B cell (primary cell): ENCODE measurements at regions not wholly inside any gene's neighbourhood (a gene's known extent, or its start where the extent isn't known, plus 50 kb on each side); places are given as distances from the start of the nearest gene placed in this dataset.

Source experiments
- ATAC-seq: fragments of 200-7000 bp; cut with Tn5 transposase; one replicate; pipeline ENCODE4 v1.10.0; 2021; ENCODE audit warnings: low read depth, mild to moderate bottlenecking, moderate number of reproducible peaks, moderate library complexity
- CTCF ChIA-PET: fragments of 350-600 bp; sonication (Branson Sonifier 250); formaldehyde crosslinking; loops from one replicate; lab custom pipeline; 2021; ENCODE audit warnings: antibody characterized with exemption, inconsistent platforms; lab: Charles Lee
- POLR2A ChIA-PET: fragments of 350-600 bp; sonication (Branson Sonifier 250); formaldehyde crosslinking; loops from one replicate; lab custom pipeline; 2021; ENCODE audit warnings: antibody characterized with exemption; lab: Charles Lee
- DNase-seq: peaks from one replicate; pipeline ENCODE4 v3.0.0; 2013
- H2AFZ ChIP-seq: 2 replicates; pipeline ENCODE4 v1.6.1; 2012; ENCODE audit warnings: mild to moderate bottlenecking, low read depth, low read length; ENCODE audit not compliant: insufficient read depth, poor library complexity, severe bottlenecking
- H3K27ac ChIP-seq, 2 donors: 1 replicate in 1 of 2; 2 replicates in 1 of 2; pipeline ENCODE4 v1.5.1; 2012 to 2013; ENCODE audit warnings: low read length in 2 of 2, mild to moderate bottlenecking in 2 of 2, moderate library complexity in 1 of 2
- H3K27me3 ChIP-seq, 4 experiments: fragments of 200-600 bp in 1 of 4; sonication (generic) in 1 of 4; replicated peaks in 1 of 4; 1 replicate in 2 of 4; 2 replicates in 2 of 4; pipeline versions ENCODE4 v1.6.1 to v1.7.0; 2013 to 2016; ENCODE audit warnings: low read length in 3 of 4, mild to moderate bottlenecking in 2 of 4, mixed read lengths in 1 of 4, moderate library complexity in 1 of 4; ENCODE audit not compliant: insufficient read depth in 4 of 4, control insufficient read depth in 3 of 4; ENCODE audit errors: control extremely low read depth in 1 of 4
- H3K36me3 ChIP-seq, 2 experiments: replicated peaks in 1 of 2; 1 replicate in 1 of 2; 2 replicates in 1 of 2; pipeline versions ENCODE4 v1.6.1 to v1.7.1; 2013; ENCODE audit warnings: low read length in 1 of 2; ENCODE audit not compliant: insufficient read depth in 2 of 2, control insufficient read depth in 1 of 2; ENCODE audit errors: control extremely low read depth in 1 of 2, extremely low read depth in 1 of 2
- H3K4me1 ChIP-seq, 2 donors: fragments of 200-600 bp in 1 of 2; sonication (generic) in 1 of 2; 1 replicate in 1 of 2; 2 replicates in 1 of 2; pipeline versions ENCODE4 v1.5.1 to v1.6.1; 2013 to 2017; ENCODE audit warnings: low read length in 2 of 2; ENCODE audit not compliant: control insufficient read depth in 2 of 2, insufficient read depth in 2 of 2
- H3K4me2 ChIP-seq: replicated peaks from 2 replicates; pipeline ENCODE3; 2012; ENCODE audit warnings: mild to moderate bottlenecking, low read depth, low read length; ENCODE audit not compliant: poor library complexity, severe bottlenecking
- H3K4me3 ChIP-seq, 5 experiments: fragments of 200-600 bp in 1 of 5; sonication (generic) in 1 of 5; 1 replicate in 3 of 5; 2 replicates in 2 of 5; pipeline versions ENCODE4 v1.5.1 to v1.7.0; 2011 to 2016; ENCODE audit warnings: low read length in 4 of 5, mild to moderate bottlenecking in 4 of 5, low read depth in 2 of 5, control low read depth in 1 of 5, moderate library complexity in 1 of 5; ENCODE audit not compliant: insufficient read depth in 1 of 5; ENCODE audit errors: control extremely low read depth in 1 of 5, extremely low read depth in 1 of 5
- H3K79me2 ChIP-seq: fragments of 200-600 bp; sonication (generic); one replicate; pipeline ENCODE4 v1.6.0; 2016; ENCODE audit warnings: low read length; ENCODE audit not compliant: control insufficient read depth, insufficient read depth
- H3K9ac ChIP-seq: fragments of 200-600 bp; sonication (generic); 2 replicates; pipeline ENCODE4 v1.6.1; 2017; ENCODE audit warnings: mild to moderate bottlenecking, low read length, moderate library complexity
- H3K9me3 ChIP-seq, 3 donors: one replicate each; pipeline versions ENCODE4 v1.6.1 to v1.7.1; 2013; ENCODE audit warnings: low read length in 2 of 3; ENCODE audit not compliant: control insufficient read depth in 2 of 3, insufficient read depth in 1 of 3; ENCODE audit errors: control extremely low read depth in 1 of 3
- H4K20me1 ChIP-seq: 2 replicates; pipeline ENCODE4 v1.6.0; 2012; ENCODE audit warnings: mild to moderate bottlenecking, low read length; ENCODE audit not compliant: insufficient read depth, control insufficient read depth, poor library complexity, severe bottlenecking
- H3K27ac Mint-ChIP-seq: one replicate; pipeline ENCODE4 v1.8.0; 2021; ENCODE audit warnings: mixed read lengths
- H3K27me3 Mint-ChIP-seq: one replicate; pipeline ENCODE4 v1.8.0; 2021; ENCODE audit warnings: mixed read lengths
- H3K4me1 Mint-ChIP-seq: one replicate; pipeline ENCODE4 v1.8.0; 2021; ENCODE audit warnings: mixed read lengths
- H3K4me3 Mint-ChIP-seq: one replicate; pipeline ENCODE4 v1.8.0; 2021; ENCODE audit warnings: mixed read lengths
- H3K9me3 Mint-ChIP-seq: one replicate; pipeline ENCODE4 v1.8.0; 2022; ENCODE audit warnings: mixed read lengths; ENCODE audit not compliant: insufficient read depth
- CTCF ChIP-seq: fragments of 200-600 bp; IDR thresholded peaks from one replicate; pipeline ENCODE4 v1.8.0; 2022; ENCODE audit warnings: antibody characterized with exemption, mild to moderate bottlenecking
- EZH2 ChIP-seq: IDR thresholded peaks from 2 replicates; pipeline ENCODE4 v1.6.1; 2012; ENCODE audit warnings: borderline replicate concordance, low read depth, mild to moderate bottlenecking, moderate library complexity, low read length; ENCODE audit not compliant: insufficient read depth, poor library complexity, severe bottlenecking
- WGBS: methylation state at CpG from one replicate; pipeline ENCODE4 v1.1.5; 2013; ENCODE audit warnings: missing lambda C conversion rate; ENCODE audit not compliant: insufficient coverage; 5-methylcytosine and 5-hydroxymethylcytosine counted together
- intact Hi-C: fragments of 100-400 bp; cut with micrococcal nuclease; formaldehyde crosslinking; loops from one replicate; pipeline ENCODE4 v1.10.0; 2022

- no peak overlapping the region for H3K9ac ChIP-seq
- POLR2A ChIA-PET = no interaction called here
- H3K4me3 ChIP-seq = no peak overlapping the region
- H3K4me3 Mint-ChIP-seq = no peak overlapping the region
- no peaks in the 10 kb centered on the region for H3K79me2 ChIP-seq
- TF ChIP-seq CTCF (no peak), EZH2 (no peak)
- no peak overlapping the region for H3K27ac ChIP-seq
- no peak overlapping the region for H3K4me2 ChIP-seq
- no peak overlapping the region for H2AFZ ChIP-seq
- H3K27me3 Mint-ChIP-seq = peaks cover 7% of the 10 kb centered on the region
- CTCF ChIA-PET = interaction anchor here (0.6 kb wide), 1 partner anchor 793 kb away, joined by 3 read pairs; no protein-coding TSS in a partner anchor
- peaks cover 3% of the 10 kb centered on the region for H3K4me1 Mint-ChIP-seq
- ATAC-seq = no peak
- H3K9me3 ChIP-seq = no peaks in the 10 kb centered on the region
- peaks cover 0 to 4% of the 10 kb centered on the region in 2 donors for H3K4me1 ChIP-seq
- 95% methylated on average over 5 of the region's 5 CpGs for WGBS
- DNase-seq = no peak
- intact Hi-C loops = no loop called here
- H3K27me3 ChIP-seq = peaks cover 0 to 4% (median 0%) of the 10 kb centered on the region in 4 experiments
- H3K9me3 Mint-ChIP-seq = no peaks in the 10 kb centered on the region
- H3K27ac Mint-ChIP-seq = no peak overlapping the region
- no peaks in the 10 kb centered on the region for H3K36me3 ChIP-seq
- H4K20me1 ChIP-seq = no peaks in the 10 kb centered on the region
Measured at GRCh38 chr15:88389120-88389519, 78.1 kb downstream of the MRPL46 start.

DNA sequence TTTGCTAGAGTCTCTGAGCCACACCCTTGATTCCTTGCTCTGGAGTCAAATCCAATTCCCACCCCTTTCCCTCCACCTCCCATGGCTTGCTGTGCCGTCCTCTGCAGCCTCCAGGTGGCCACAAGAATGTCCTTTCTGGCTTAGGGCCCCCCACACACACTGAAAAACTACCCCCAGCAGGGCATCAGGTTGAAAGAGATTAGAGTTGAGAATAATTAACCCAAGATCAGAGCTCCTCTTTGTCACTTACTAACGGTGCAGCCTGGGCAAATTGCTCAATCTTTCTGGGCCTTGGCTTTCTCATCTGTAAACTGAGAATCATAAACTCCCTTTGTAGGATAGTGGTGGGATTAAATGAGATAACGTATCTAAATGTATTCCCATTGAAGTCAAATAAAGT lies 78.5 kb downstream of the MRPL46 start:
- ChIA-PET CTCF (interaction anchor here (0.6 kb wide), 1 partner anchor 793 kb away, joined by 3 read pairs; no protein-coding TSS in a partner anchor), POLR2A (no interaction called here)
- Histone ChIP-seq H3K4me1 (no peaks in the 10 kb centered on the region), H3K27ac (no peak overlapping the region), H2AFZ (no peak overlapping the region), H4K20me1 (no peaks in the 10 kb centered on the region), H3K9me3 (no peaks in the 10 kb centered on the region), H3K79me2 (no peaks in the 10 kb centered on the region), H3K4me2 (no peak overlapping the region), H3K36me3 (no peaks in the 10 kb centered on the region), H3K4me3 (no peak overlapping the region), H3K9ac (no peak overlapping the region), H3K27me3 (peaks cover 0 to 7% (median 0%) of the 10 kb centered on the region in 4 experiments)
- Mint-ChIP-seq H3K27ac (no peak overlapping the region), H3K27me3 (peaks cover 12% of the 10 kb centered on the region), H3K4me1 (peaks cover under 1% of the 10 kb centered on the region), H3K4me3 (no peak overlapping the region), H3K9me3 (no peaks in the 10 kb centered on the region)
- DNase-seq = no peak
- intact Hi-C loops = no loop called here
- 45% methylated on average over 1 of the region's 3 CpGs for WGBS
- TF ChIP-seq CTCF = no peak
- TF ChIP-seq EZH2 = no peak
- no peak for ATAC-seq
